Mesenchymal stem cell (in vitro differentiated cells and primary cell): ENCODE measurements at regions not wholly inside any gene's neighbourhood (a gene's known extent, or its start where the extent isn't known, plus 50 kb on each side); places are given as distances from the start of the nearest gene placed in this dataset.
"Not testable (repeated sequence)": the region's sequence is repeated elsewhere in the genome, so short reads cannot be mapped to it uniquely, and the experiment has no call there.

Experiments used
- DNase-seq: peaks from one replicate; pipeline ENCODE4 v3.0.0-alpha.2; 2013
- H2AFZ ChIP-seq: one replicate; pipeline ENCODE4 v1.6.1; 2013; ENCODE audit warnings: low read depth, mild to moderate bottlenecking, control low read depth, inconsistent platforms, low read length, moderate library complexity
- H2AK5ac ChIP-seq: 2 replicates; pipeline ENCODE4 v1.6.1; 2013; ENCODE audit warnings: low read length, moderate library complexity, mild to moderate bottlenecking, inconsistent platforms; ENCODE audit not compliant: severe bottlenecking
- H2BK120ac ChIP-seq: one replicate; pipeline ENCODE4 v1.6.1; 2013; ENCODE audit warnings: low read depth, mild to moderate bottlenecking, inconsistent platforms, low read length, moderate library complexity
- H2BK12ac ChIP-seq, 2 experiments: one replicate each; pipeline ENCODE4 v1.6.1; 2013; ENCODE audit warnings: inconsistent platforms in 2 of 2, low read length in 2 of 2, mild to moderate bottlenecking in 2 of 2, moderate library complexity in 2 of 2, control low read depth in 1 of 2
- H2BK15ac ChIP-seq: one replicate; pipeline ENCODE4 v1.6.1; 2013; ENCODE audit warnings: mild to moderate bottlenecking, low read depth, inconsistent platforms; ENCODE audit not compliant: poor library complexity, severe bottlenecking
- H2BK5ac ChIP-seq: 2 replicates; pipeline ENCODE4 v1.6.1; 2013; ENCODE audit warnings: low read depth, mild to moderate bottlenecking, low read length, control low read depth, inconsistent platforms; ENCODE audit not compliant: poor library complexity, severe bottlenecking
- H3K14ac ChIP-seq, 2 experiments: one replicate each; pipeline ENCODE4 v1.6.1; 2013; ENCODE audit warnings: inconsistent platforms in 2 of 2, low read length in 2 of 2, control low read depth in 1 of 2, mild to moderate bottlenecking in 1 of 2, moderate library complexity in 1 of 2
- H3K18ac ChIP-seq, 2 experiments: one replicate each; pipeline ENCODE4 v1.6.1; 2013; ENCODE audit warnings: inconsistent platforms in 2 of 2, low read length in 2 of 2, control low read depth in 1 of 2, low read depth in 1 of 2, mild to moderate bottlenecking in 1 of 2
- H3K23ac ChIP-seq, 2 experiments: one replicate each; pipeline ENCODE4 v1.6.1; 2013; ENCODE audit warnings: inconsistent platforms in 2 of 2, low read length in 2 of 2, mild to moderate bottlenecking in 2 of 2, moderate library complexity in 2 of 2, control low read depth in 1 of 2
- H3K27ac ChIP-seq: 2 replicates; pipeline ENCODE4 v1.5.1; 2013; ENCODE audit warnings: mild to moderate bottlenecking, moderate library complexity, low read length, control low read depth, inconsistent platforms; ENCODE audit not compliant: poor library complexity, severe bottlenecking
- H3K27me3 ChIP-seq, 2 experiments: 2 replicates each; pipeline versions ENCODE4 v1.6.1 to v1.7.0; 2013; ENCODE audit warnings: low read length in 2 of 2, mild to moderate bottlenecking in 2 of 2, moderate library complexity in 2 of 2, control low read depth in 1 of 2, inconsistent platforms in 1 of 2; ENCODE audit not compliant: control insufficient read depth in 1 of 2, insufficient read depth in 1 of 2
- H3K36me3 ChIP-seq, 2 experiments: 2 replicates each; pipeline versions ENCODE4 v1.6.1 to v1.7.0; 2013; ENCODE audit warnings: low read length in 2 of 2, control low read depth in 1 of 2, inconsistent platforms in 1 of 2, low read depth in 1 of 2, mild to moderate bottlenecking in 1 of 2; ENCODE audit not compliant: insufficient read depth in 2 of 2, control insufficient read depth in 1 of 2
- H3K4ac ChIP-seq, 2 experiments: one replicate each; pipeline ENCODE4 v1.6.1; 2013; ENCODE audit warnings: inconsistent platforms in 2 of 2, low read length in 2 of 2, mild to moderate bottlenecking in 2 of 2, moderate library complexity in 2 of 2, control low read depth in 1 of 2, low read depth in 1 of 2
- H3K4me1 ChIP-seq: 2 replicates; pipeline ENCODE4 v1.6.1; 2013; ENCODE audit warnings: low read depth, low read length, control low read depth; ENCODE audit not compliant: control insufficient read depth, insufficient read depth
- H3K4me2 ChIP-seq: 2 replicates; pipeline ENCODE4 v1.6.1; 2013; ENCODE audit warnings: low read length, mild to moderate bottlenecking, inconsistent platforms; ENCODE audit not compliant: poor library complexity, severe bottlenecking
- H3K4me3 ChIP-seq, 2 experiments: 2 replicates each; pipeline versions ENCODE4 v1.5.1 to v1.7.0; 2013; ENCODE audit warnings: low read length in 2 of 2, mild to moderate bottlenecking in 2 of 2, control low read depth in 1 of 2, low read depth in 1 of 2; ENCODE audit not compliant: insufficient read depth in 1 of 2
- H3K79me1 ChIP-seq: replicated peaks from 2 replicates; pipeline ENCODE4 v1.6.1; 2013; ENCODE audit warnings: mild to moderate bottlenecking, control low read depth, low read length, inconsistent platforms; ENCODE audit not compliant: poor library complexity, severe bottlenecking
- H3K9ac ChIP-seq: 2 replicates; pipeline ENCODE4 v1.7.0; 2013; ENCODE audit warnings: mild to moderate bottlenecking, low read length, moderate library complexity
- H3K9me3 ChIP-seq: 2 replicates; pipeline ENCODE4 v1.7.0; 2013; ENCODE audit warnings: mild to moderate bottlenecking, low read length; ENCODE audit not compliant: control insufficient read depth
- H4K8ac ChIP-seq: one replicate; pipeline ENCODE4 v1.6.1; 2013; ENCODE audit warnings: inconsistent platforms, mild to moderate bottlenecking, low read length, moderate library complexity
- H4K91ac ChIP-seq: one replicate; pipeline ENCODE4 v1.6.1; 2013; ENCODE audit warnings: mild to moderate bottlenecking, low read length, inconsistent platforms
- WGBS: methylation state at CpG from one replicate; pipeline ENCODE4 v1.1.7; 2013; ENCODE audit warnings: mixed read lengths; 5-methylcytosine and 5-hydroxymethylcytosine counted together

- H3K79me1 ChIP-seq, H2BK15ac ChIP-seq, H2BK5ac ChIP-seq: not testable (repeated sequence)
These were observed 1020.9 kb downstream of the KCNMA1 start for GRCh38 chr10:76616666-76617065.

GRCh38 chr10:76615049-76615448, 1022.6 kb downstream of the KCNMA1 start:
- Histone ChIP-seq H3K4me2 (no peak overlapping the region), H3K79me1 (no peaks in the 10 kb centered on the region), H3K4me1 (no peaks in the 10 kb centered on the region), H4K91ac (no peak overlapping the region), H2AFZ (no peak overlapping the region), H3K23ac (no peak overlapping the region), H2BK120ac (no peak overlapping the region), H3K14ac (no peak overlapping the region), H3K18ac (no peak overlapping the region), H2BK15ac (no peak overlapping the region), H3K27ac (no peak overlapping the region), H4K8ac (no peak overlapping the region), H3K9me3 (no peaks in the 10 kb centered on the region), H3K4me3 (no peak overlapping the region), H2BK12ac (no peak overlapping the region), H2AK5ac (no peak overlapping the region), H3K4ac (no peak overlapping the region), H3K9ac (no peak overlapping the region), H2BK5ac (no peak overlapping the region), H3K36me3 (no peaks in the 10 kb centered on the region), H3K27me3 (no peaks in the 10 kb centered on the region)
- no peak for DNase-seq
- WGBS: 80% methylated on average over 1 of the region's 1 CpG

More at GRCh38 chr10:76616666-76617065, 1020.9 kb downstream of the KCNMA1 start:
- not testable (repeated sequence) for H4K8ac ChIP-seq, H3K27me3 ChIP-seq, H3K18ac ChIP-seq, H3K4me3 ChIP-seq, H2BK120ac ChIP-seq, H3K4ac ChIP-seq, H3K23ac ChIP-seq, H3K4me2 ChIP-seq, H3K4me1 ChIP-seq, DNase-seq, H3K27ac ChIP-seq, H3K9ac ChIP-seq, H2BK12ac ChIP-seq, H3K36me3 ChIP-seq, H4K91ac ChIP-seq, H2AFZ ChIP-seq, H3K14ac ChIP-seq, H2AK5ac ChIP-seq, H3K9me3 ChIP-seq
